ENCODE measurements at regions not wholly inside any gene's neighbourhood (a gene's known extent, or its start where the extent isn't known, plus 50 kb on each side); places are given as distances from the start of the nearest gene placed in this dataset.
"Not testable (repeated sequence)": the region's sequence is repeated elsewhere in the genome, so short reads cannot be mapped to it uniquely, and the experiment has no call there.

- no peaks in the 10 kb centered on the region for H3K9me3 ChIP-seq (ENCODE audit: control insufficient read depth, low read length)
- no peaks in the 10 kb centered on the region for H3K36me3 ChIP-seq (ENCODE audit: control insufficient read depth, insufficient read depth, low read length)
- no peak overlapping the region for H3K4me3 ChIP-seq (ENCODE audit: low read length)
- H3K4me1 ChIP-seq (ENCODE audit: control insufficient read depth, insufficient read depth, low read length) = no peaks in the 10 kb centered on the region
- H3K27me3 ChIP-seq (ENCODE audit: control insufficient read depth, insufficient read depth, low read length) = no peaks in the 10 kb centered on the region
- no peak overlapping the region for H3K9ac ChIP-seq (ENCODE audit: low read length)
These were observed 187.0 kb downstream of the UBE3A start for GRCh38 chr15:25251700-25252390.

- H3K27me3 ChIP-seq (ENCODE audit: control insufficient read depth, insufficient read depth, low read length); H3K9me3 ChIP-seq (ENCODE audit: control insufficient read depth, low read length); H3K4me1 ChIP-seq (ENCODE audit: control insufficient read depth, insufficient read depth, low read length); H3K4me3 ChIP-seq (ENCODE audit: low read length); H3K9ac ChIP-seq (ENCODE audit: low read length); H3K36me3 ChIP-seq (ENCODE audit: control insufficient read depth, insufficient read depth, low read length): not testable (repeated sequence)
These were observed 185.5 kb downstream of the UBE3A start for GRCh38 chr15:25253048-25253973.

- H3K27me3 ChIP-seq (ENCODE audit: control insufficient read depth, insufficient read depth, low read length) = no peaks in the 10 kb centered on the region
- H3K9me3 ChIP-seq (ENCODE audit: control insufficient read depth, low read length) = no peaks in the 10 kb centered on the region
- no peak overlapping the region for H3K9ac ChIP-seq (ENCODE audit: low read length)
- H3K4me1 ChIP-seq (ENCODE audit: control insufficient read depth, insufficient read depth, low read length) = no peaks in the 10 kb centered on the region
- no peak overlapping the region for H3K4me3 ChIP-seq (ENCODE audit: low read length)
- no peaks in the 10 kb centered on the region for H3K36me3 ChIP-seq (ENCODE audit: control insufficient read depth, insufficient read depth, low read length)
These were observed 170.7 kb downstream of the UBE3A start for GRCh38 chr15:25268166-25268565.
